ENCODE measurements at regions not wholly inside any gene's neighbourhood (a gene's known extent, or its start where the extent isn't known, plus 50 kb on each side); places are given as distances from the start of the nearest gene placed in this dataset.

DNA sequence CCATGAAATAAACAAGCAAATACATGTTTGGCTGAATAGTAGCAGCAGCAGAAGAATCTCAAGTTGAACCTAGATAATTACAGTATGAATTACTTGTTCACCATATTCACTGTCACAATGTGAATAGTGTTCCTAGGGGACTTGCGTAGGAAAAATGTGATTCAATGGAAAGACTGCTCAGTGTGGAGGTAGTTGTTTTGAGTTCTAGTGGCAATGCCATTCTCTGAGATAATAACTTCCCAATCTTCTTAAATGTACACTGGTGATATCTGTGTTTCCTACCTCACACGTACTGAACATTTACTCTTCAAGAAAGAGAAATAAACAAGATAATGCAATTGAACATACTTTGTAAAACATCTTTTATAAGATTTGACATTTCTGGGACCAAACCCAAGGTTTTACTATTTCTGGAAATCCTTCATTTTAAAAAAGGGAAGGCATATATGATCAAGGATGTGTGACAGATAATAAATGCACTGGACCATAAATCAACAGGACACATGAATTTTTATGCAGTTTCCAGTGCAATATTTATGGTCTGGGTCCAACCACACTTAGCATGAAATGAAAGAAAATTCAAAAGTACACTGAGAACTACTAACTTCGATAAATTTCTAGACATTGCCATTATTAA, 598.3 kb upstream of the ZNF385D start (continued):
- TF ChIP-seq, protein P1, sequence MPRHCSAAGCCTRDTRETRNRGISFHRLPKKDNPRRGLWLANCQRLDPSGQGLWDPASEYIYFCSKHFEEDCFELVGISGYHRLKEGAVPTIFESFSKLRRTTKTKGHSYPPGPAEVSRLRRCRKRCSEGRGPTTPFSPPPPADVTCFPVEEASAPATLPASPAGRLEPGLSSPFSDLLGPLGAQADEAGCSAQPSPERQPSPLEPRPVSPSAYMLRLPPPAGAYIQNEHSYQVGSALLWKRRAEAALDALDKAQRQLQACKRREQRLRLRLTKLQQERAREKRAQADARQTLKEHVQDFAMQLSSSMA (CRISPR knock-in tag; IDR thresholded peaks at IDR 0.05): no peak
- TF ChIP-seq NELFE (IDR thresholded peaks at IDR 0.05; ENCODE audit: insufficient read depth, insufficient read length) (no peak), RBM34 (IDR thresholded peaks at IDR 0.05; ENCODE audit: borderline replicate concordance, insufficient read depth, low read length) (no peak), ARID2 (IDR thresholded peaks at IDR 0.05) (no peak), ZNF184 (CRISPR knock-in tag; IDR thresholded peaks at IDR 0.05) (no peak), ZNF583 (CRISPR knock-in tag; IDR thresholded peaks at IDR 0.05) (no peak), HIVEP1 (CRISPR knock-in tag; IDR thresholded peaks at IDR 0.05) (no peak)
- TF ChIP-seq, protein P2, sequence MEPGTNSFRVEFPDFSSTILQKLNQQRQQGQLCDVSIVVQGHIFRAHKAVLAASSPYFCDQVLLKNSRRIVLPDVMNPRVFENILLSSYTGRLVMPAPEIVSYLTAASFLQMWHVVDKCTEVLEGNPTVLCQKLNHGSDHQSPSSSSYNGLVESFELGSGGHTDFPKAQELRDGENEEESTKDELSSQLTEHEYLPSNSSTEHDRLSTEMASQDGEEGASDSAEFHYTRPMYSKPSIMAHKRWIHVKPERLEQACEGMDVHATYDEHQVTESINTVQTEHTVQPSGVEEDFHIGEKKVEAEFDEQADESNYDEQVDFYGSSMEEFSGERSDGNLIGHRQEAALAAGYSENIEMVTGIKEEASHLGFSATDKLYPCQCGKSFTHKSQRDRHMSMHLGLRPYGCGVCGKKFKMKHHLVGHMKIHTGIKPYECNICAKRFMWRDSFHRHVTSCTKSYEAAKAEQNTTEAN (CRISPR knock-in tag; IDR thresholded peaks at IDR 0.05): no peak
- TF ChIP-seq, protein P3, sequence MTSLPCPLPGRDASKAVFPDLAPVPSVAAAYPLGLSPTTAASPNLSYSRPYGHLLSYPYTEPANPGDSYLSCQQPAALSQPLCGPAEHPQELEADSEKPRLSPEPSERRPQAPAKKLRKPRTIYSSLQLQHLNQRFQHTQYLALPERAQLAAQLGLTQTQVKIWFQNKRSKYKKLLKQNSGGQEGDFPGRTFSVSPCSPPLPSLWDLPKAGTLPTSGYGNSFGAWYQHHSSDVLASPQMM (CRISPR knock-in tag; IDR thresholded peaks at IDR 0.05): no peak

DNA sequence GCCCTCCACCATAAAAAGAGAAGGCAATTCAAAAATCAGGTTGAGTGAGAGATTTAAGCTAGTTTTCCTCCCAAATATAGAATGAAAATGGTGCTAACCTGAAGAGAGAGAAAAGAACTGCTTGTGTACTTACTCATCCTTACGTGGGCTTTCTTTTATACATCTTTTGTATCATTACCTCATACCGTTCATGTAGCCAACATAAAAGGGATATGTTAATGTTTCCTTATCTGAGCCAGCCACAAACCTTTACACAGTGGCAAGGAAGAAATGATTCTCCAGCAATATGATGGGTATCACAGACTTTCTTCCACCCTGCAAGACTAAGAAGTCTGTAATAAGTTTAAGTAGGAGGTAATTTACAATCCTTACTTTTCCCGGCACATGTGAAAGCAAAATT, 600.8 kb upstream of the ZNF385D start:
- no peak overlapping the region for H3K9ac ChIP-seq (ENCODE audit: insufficient read depth in 1 of 2, low read depth in 2 of 2, low read length in 2 of 2)
- no peaks in the 10 kb centered on the region for H3K36me3 ChIP-seq (ENCODE audit: control insufficient read depth, insufficient read depth, low read length)
- no peak overlapping the region for H3K4me3 ChIP-seq
- in situ Hi-C loops (cut with MboI) (no loop called here), intact Hi-C loops (cut with micrococcal nuclease) (no loop called here)
- no peaks in the 10 kb centered on the region for H3K27me3 ChIP-seq (ENCODE audit: control insufficient read depth in 2 of 2, insufficient read depth in 2 of 2, low read length in 2 of 2)
- no peaks in the 10 kb centered on the region for H3K4me1 ChIP-seq (replicated peaks in 1 of 2; ENCODE audit: control insufficient read depth in 2 of 2, insufficient read depth in 2 of 2, low read length in 2 of 2)
- H3K9me1 ChIP-seq (ENCODE audit: control insufficient read depth, insufficient read depth, low read length): no peaks in the 10 kb centered on the region
- no peak for FAIRE-seq
- BruUV-seq (replicated peaks): no TSS peak
- no peaks in the 10 kb centered on the region for H4K20me1 ChIP-seq (replicated peaks; ENCODE audit: control insufficient read depth, insufficient read depth, low read length)
- WGBS (ENCODE audit: insufficient coverage, low coverage, missing lambda C conversion rate): 2% methylated on average over 3 of the region's 3 CpGs
- DNase-seq (ENCODE audit: extremely low read depth in 1 of 4, low spot score in 3 of 4): no peak
- POLR2A ChIA-PET: no interaction called here
- no peak overlapping the region for H3K4me2 ChIP-seq (ENCODE audit: insufficient read depth, low read length)
- no peak overlapping the region for H3K27ac ChIP-seq (ENCODE audit: extremely low read depth, low read depth, low read length)
- ATAC-seq: no peak
- H3K9me3 ChIP-seq (replicated peaks; ENCODE audit: control insufficient read depth, insufficient read depth, low read depth, low read length): no peaks in the 10 kb centered on the region
- CTCF ChIA-PET (ENCODE audit: low intra/inter-chr PET ratio): no interaction called here
- no peaks in the 10 kb centered on the region for H3K79me2 ChIP-seq (ENCODE audit: control insufficient read depth, insufficient read depth, low read length)
- no peak overlapping the region for H2AFZ ChIP-seq (ENCODE audit: low read depth, low read length)
- no peak for TF ChIP-seq ZC3H11A (IDR thresholded peaks at IDR 0.05; ENCODE audit: low read depth, low read length)
- no peak for TF ChIP-seq SOX6 (IDR thresholded peaks at IDR 0.05)
- no peak for TF ChIP-seq SRSF1 (IDR thresholded peaks at IDR 0.05; ENCODE audit: low read depth, low read length)
- no peak for TF ChIP-seq ZNF785 (CRISPR knock-in tag; IDR thresholded peaks at IDR 0.05)
- TF ChIP-seq, protein P4, sequence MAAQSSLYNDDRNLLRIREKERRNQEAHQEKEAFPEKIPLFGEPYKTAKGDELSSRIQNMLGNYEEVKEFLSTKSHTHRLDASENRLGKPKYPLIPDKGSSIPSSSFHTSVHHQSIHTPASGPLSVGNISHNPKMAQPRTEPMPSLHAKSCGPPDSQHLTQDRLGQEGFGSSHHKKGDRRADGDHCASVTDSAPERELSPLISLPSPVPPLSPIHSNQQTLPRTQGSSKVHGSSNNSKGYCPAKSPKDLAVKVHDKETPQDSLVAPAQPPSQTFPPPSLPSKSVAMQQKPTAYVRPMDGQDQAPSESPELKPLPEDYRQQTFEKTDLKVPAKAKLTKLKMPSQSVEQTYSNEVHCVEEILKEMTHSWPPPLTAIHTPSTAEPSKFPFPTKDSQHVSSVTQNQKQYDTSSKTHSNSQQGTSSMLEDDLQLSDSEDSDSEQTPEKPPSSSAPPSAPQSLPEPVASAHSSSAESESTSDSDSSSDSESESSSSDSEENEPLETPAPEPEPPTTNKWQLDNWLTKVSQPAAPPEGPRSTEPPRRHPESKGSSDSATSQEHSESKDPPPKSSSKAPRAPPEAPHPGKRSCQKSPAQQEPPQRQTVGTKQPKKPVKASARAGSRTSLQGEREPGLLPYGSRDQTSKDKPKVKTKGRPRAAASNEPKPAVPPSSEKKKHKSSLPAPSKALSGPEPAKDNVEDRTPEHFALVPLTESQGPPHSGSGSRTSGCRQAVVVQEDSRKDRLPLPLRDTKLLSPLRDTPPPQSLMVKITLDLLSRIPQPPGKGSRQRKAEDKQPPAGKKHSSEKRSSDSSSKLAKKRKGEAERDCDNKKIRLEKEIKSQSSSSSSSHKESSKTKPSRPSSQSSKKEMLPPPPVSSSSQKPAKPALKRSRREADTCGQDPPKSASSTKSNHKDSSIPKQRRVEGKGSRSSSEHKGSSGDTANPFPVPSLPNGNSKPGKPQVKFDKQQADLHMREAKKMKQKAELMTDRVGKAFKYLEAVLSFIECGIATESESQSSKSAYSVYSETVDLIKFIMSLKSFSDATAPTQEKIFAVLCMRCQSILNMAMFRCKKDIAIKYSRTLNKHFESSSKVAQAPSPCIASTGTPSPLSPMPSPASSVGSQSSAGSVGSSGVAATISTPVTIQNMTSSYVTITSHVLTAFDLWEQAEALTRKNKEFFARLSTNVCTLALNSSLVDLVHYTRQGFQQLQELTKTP (IDR thresholded peaks at IDR 0.05; ENCODE audit: low read depth in 1 of 2, partially characterized antibody in 2 of 2): no peak
